ENCODE measurements at regions not wholly inside any gene's neighbourhood (a gene's known extent, or its start where the extent isn't known, plus 50 kb on each side); places are given as distances from the start of the nearest gene placed in this dataset.
"Not testable (repeated sequence)": the region's sequence is repeated elsewhere in the genome, so short reads cannot be mapped to it uniquely, and the experiment has no call there.

DNA sequence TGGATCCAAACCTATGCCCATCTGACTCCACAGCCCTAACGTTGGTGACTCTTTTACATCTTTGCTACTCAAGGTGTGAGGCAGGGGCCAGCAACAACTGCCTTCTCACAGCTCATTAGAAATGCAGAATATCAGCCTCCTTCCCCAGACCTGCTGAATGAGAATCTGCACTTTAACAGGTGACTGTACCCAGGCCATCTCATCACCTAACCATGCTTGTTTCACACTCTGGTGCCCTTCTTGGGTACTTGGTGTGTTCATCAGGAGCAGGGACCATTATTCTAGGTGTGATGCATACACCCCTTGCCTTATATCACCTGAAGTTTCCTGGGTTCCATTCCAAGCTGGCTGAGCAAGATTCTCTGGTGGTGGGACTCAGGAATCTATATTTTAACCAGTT is 196.3 kb upstream of the LMCD1 start:
- intact Hi-C loops (cut with DNase I; ENCODE audit: low total_unique reads): no loop called here
- Histone ChIP-seq H3K9me3 (peaks cover 0 to 5% (median 4%) of the 10 kb centered on the region in 3 donors), H3K27ac (no peak overlapping the region), H3K36me3 (no peaks in the 10 kb centered on the region), H3K4me1 (no peaks in the 10 kb centered on the region), H3K27me3 (no peaks in the 10 kb centered on the region), H3K4me3 (no peak overlapping the region)
- DNase-seq: no peak
- TF ChIP-seq, protein P1, sequence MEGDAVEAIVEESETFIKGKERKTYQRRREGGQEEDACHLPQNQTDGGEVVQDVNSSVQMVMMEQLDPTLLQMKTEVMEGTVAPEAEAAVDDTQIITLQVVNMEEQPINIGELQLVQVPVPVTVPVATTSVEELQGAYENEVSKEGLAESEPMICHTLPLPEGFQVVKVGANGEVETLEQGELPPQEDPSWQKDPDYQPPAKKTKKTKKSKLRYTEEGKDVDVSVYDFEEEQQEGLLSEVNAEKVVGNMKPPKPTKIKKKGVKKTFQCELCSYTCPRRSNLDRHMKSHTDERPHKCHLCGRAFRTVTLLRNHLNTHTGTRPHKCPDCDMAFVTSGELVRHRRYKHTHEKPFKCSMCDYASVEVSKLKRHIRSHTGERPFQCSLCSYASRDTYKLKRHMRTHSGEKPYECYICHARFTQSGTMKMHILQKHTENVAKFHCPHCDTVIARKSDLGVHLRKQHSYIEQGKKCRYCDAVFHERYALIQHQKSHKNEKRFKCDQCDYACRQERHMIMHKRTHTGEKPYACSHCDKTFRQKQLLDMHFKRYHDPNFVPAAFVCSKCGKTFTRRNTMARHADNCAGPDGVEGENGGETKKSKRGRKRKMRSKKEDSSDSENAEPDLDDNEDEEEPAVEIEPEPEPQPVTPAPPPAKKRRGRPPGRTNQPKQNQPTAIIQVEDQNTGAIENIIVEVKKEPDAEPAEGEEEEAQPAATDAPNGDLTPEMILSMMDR (IDR thresholded peaks at IDR 0.05): no peak

DNA sequence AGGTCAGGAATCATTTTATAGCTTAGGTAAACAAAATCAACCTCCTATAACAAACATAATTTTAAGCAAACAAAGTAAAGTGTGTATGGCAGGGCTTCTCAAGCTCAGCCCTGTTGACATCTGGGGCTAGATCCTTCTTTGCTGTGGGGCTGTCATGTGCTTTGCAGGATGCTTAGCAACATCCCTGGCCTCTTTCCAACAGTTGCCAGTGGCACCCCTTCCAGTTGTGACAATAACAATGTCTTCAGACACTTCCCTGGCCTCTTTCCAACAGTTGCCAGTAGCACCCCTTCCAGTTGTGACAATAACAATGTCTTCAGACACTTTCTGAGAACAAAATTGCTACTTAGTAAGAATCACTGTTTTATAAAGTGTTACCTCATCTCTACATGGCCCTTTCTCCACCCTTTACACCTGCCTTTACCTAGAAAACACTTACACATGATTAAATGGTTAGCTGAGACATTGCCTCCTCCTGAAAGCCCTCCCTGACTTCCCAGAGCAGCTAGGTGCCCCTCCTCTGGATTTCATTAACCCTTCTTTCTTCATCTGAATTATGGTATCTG is 194.0 kb upstream of the LMCD1 start:
- Histone ChIP-seq H3K36me3 (no peaks in the 10 kb centered on the region), H3K27ac (no peak overlapping the region), H3K4me3 (no peak overlapping the region), H3K9me3 (peaks cover 0 to 5% (median 4%) of the 10 kb centered on the region in 3 donors), H3K27me3 (no peaks in the 10 kb centered on the region), H3K4me1 (no peaks in the 10 kb centered on the region)
- TF ChIP-seq, protein P1 (IDR thresholded peaks at IDR 0.05): no peak
- DNase-seq: no peak
- intact Hi-C loops (cut with DNase I; ENCODE audit: low total_unique reads): no loop called here

DNA sequence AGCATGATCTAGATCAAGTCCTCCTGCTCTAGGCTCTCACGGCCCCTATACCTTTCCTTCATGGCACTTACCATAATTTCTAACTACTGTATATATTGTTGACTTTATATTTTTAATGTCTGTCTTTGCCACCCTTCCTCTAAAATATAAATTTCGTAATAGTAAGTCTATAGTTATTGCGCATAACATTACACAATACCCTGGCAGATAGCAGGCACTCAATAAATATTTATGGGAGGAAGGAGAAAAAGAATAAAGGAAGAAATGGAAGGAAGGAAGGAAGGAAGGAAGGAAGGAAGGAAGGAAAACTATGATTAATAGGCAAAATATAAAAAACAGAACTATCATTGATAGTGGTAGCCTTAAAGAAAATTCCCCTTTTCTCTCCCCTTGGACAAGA is 190.3 kb upstream of the LMCD1 start:
- Histone ChIP-seq H3K9me3 (peaks cover 0 to 5% (median 4%) of the 10 kb centered on the region in 3 donors), H3K27me3 (no peaks in the 10 kb centered on the region), H3K4me3 (no peak overlapping the region), H3K4me1 (no peaks in the 10 kb centered on the region), H3K27ac (no peak overlapping the region), H3K36me3 (no peaks in the 10 kb centered on the region)
- DNase-seq: no peak
- TF ChIP-seq, protein P1 (IDR thresholded peaks at IDR 0.05): no peak
- intact Hi-C loops (cut with DNase I; ENCODE audit: low total_unique reads): no loop called here

DNA sequence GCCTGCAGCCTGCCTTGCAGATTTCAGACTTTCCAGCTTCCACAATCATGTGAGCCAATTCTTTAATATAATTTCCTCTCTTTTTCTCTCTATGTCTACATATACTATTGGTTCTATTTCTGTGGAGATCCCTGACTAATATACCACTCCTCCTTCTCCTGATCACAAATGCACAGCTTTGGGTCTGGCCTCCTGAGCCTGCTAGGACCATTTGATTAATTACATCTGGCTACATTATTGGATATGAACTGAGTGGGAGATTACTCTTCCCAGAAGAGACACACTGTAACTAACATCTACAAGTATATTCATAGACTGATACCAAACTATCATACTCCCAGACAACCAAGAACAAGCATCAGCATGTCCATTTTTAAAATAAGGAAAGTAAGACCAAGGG is 188.9 kb upstream of the LMCD1 start:
- intact Hi-C loops (cut with DNase I; ENCODE audit: low total_unique reads): no loop called here
- no peaks in the 10 kb centered on the region for H3K27me3 ChIP-seq
- no peak overlapping the region for H3K4me3 ChIP-seq
- no peak for DNase-seq
- TF ChIP-seq, protein P1 (IDR thresholded peaks at IDR 0.05): no peak
- no peaks in the 10 kb centered on the region for H3K4me1 ChIP-seq
- no peak overlapping the region for H3K27ac ChIP-seq
- peaks cover 0 to 5% (median 4%) of the 10 kb centered on the region in 3 donors for H3K9me3 ChIP-seq
- no peaks in the 10 kb centered on the region for H3K36me3 ChIP-seq

DNA sequence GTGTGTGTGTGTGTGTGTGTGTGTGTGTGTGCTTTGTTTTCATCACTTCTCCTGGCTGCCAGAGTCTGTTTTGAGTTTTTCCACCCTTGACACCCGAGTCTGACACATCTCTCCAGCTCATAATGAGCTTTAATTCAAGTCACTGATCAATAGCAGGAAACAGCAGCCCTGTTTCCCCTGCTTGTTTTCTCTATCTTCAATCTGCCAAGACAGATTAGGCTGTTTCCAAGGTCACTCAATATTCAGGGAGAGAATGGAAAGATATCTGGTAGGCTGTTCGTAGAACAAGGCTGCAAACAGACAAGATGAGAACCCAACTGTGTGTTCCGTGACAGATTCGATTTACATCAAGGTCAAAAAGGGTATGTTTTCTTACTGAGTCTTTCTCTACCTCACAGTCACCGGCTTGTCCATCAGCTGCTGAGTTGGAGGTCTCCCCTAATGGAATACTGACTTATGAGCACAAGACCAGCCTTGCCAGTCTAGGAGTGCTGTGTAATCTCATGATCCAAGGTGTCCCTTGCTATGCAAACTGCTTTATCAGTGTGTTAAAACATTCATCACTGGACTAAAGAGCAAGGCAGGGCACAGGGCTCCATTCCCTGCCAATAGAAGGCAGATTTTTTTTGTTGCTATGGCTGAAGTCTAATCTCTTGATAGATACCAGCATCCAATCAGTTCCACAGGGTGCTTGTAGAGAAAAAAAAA is 187.9 kb upstream of the LMCD1 start:
- H3K4me3 ChIP-seq: no peak overlapping the region
- intact Hi-C loops (cut with DNase I; ENCODE audit: low total_unique reads): no loop called here
- H3K27ac ChIP-seq: no peak overlapping the region
- DNase-seq: no peak
- H3K36me3 ChIP-seq: no peaks in the 10 kb centered on the region
- H3K4me1 ChIP-seq: no peaks in the 10 kb centered on the region
- peaks cover 0 to 3% (median 2%) of the 10 kb centered on the region in 3 donors for H3K9me3 ChIP-seq
- H3K27me3 ChIP-seq: no peaks in the 10 kb centered on the region
- TF ChIP-seq, protein P1 (IDR thresholded peaks at IDR 0.05): no peak

DNA sequence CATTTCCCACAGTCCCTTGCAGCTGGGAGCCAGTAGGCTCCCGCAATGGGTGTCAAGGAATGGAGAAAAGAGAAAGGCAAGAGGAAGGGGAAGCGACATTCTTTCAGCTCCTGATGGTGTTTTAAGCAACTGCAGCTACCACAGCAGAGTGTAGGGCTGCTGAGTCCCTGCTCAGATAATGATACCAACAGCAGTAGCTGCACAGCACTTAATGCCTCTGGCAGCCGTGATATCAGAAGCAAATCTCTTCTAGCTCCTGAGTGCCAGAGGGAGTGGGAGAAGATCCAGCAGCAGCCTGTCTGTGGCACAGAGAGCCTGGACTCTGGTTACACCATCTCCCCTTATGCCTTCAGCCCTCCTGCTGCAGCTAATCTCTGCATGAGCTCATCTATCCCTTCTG is 186.1 kb upstream of the LMCD1 start:
- H3K4me1 ChIP-seq; DNase-seq; H3K4me3 ChIP-seq; intact Hi-C loops (cut with DNase I; ENCODE audit: low total_unique reads); H3K27me3 ChIP-seq; H3K9me3 ChIP-seq; H3K36me3 ChIP-seq; H3K27ac ChIP-seq: not testable (repeated sequence)
